ENCODE measurements at regions not wholly inside any gene's neighbourhood (a gene's known extent, or its start where the extent isn't known, plus 50 kb on each side); places are given as distances from the start of the nearest gene placed in this dataset.

DNA sequence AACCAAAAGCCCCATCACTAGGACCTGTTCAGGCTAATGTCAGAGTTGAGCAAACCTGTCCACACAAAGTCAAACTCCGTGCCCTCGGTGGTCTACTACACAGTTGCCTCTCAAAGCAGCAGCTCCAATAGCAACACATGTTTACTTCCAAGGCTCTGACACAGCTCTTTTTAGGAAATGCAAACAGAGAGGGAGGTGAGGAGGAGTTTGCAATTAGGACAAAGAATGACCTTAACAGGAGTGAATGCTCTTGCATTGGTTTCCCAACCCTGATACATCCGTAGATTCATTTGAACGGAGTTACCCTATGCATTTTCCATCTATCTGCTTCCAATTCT is 64.8 kb upstream of the GOLGA8B start:
- ChIA-PET POLR2A (no interaction called here), CTCF (interaction anchor here (0.6 kb wide), 1 partner anchor 215 kb away, joined by 3 read pairs; no protein-coding TSS in a partner anchor)
- no peak for DNase-seq (ENCODE audit: extremely low spot score)
- no peak for TF ChIP-seq ELF4 (IDR thresholded peaks at IDR 0.05)
- no peak for TF ChIP-seq FOXK2 (IDR thresholded peaks at IDR 0.05)

DNA sequence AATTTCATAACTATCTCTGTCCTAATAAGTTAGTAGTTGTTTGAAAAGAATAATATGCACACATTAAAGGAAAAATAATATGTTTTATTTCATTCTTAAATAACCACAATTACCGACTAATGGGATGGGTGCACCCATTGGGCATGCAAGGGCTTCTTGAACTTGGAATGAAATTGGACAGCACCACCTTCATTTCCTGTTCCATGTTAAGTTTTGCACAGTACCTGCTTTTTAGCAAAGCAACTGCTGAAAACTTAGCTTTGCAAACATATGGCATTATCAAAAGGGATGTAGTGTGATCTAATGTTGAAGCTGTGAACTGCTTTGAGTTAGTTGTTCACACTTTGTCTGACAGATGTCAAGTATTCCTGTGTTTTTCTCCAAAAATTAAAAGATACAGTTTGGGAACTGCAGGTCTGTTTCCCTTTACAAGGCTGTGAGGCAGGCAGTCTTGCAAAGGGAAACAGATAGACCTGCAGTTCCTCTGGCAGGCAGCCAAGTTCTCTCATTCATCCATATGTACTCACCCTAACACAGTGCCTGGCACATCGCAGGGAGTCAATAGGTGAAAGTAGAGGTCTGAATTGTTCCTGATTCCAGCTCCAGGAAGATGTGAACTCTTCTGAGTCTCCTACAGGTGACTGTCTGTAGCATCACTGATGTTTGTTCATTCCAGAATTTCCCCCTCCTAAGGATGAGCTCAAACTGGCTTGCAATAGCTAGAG is 64.3 kb upstream of the GOLGA8B start:
- DNase-seq (ENCODE audit: extremely low spot score) = no peak
- no peak for TF ChIP-seq NFRKB (IDR thresholded peaks at IDR 0.05)
- TF ChIP-seq, protein P1, sequence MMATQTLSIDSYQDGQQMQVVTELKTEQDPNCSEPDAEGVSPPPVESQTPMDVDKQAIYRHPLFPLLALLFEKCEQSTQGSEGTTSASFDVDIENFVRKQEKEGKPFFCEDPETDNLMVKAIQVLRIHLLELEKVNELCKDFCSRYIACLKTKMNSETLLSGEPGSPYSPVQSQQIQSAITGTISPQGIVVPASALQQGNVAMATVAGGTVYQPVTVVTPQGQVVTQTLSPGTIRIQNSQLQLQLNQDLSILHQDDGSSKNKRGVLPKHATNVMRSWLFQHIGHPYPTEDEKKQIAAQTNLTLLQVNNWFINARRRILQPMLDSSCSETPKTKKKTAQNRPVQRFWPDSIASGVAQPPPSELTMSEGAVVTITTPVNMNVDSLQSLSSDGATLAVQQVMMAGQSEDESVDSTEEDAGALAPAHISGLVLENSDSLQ (IDR thresholded peaks at IDR 0.05) = no peak
- TF ChIP-seq LEF1 (IDR thresholded peaks at IDR 0.05; ENCODE audit: borderline replicate concordance) = no peak
- no peak for TF ChIP-seq HDGF (IDR thresholded peaks at IDR 0.05; ENCODE audit: borderline replicate concordance)
- no peak for TF ChIP-seq ELF4 (IDR thresholded peaks at IDR 0.05)
- no peak for TF ChIP-seq ARNT (IDR thresholded peaks at IDR 0.05)
- TF ChIP-seq CTBP1 (IDR thresholded peaks at IDR 0.05; ENCODE audit: borderline replicate concordance) = no peak
- TF ChIP-seq FOXM1 (IDR thresholded peaks at IDR 0.05; ENCODE audit: borderline replicate concordance) = no peak
- no peak for TF ChIP-seq FOXK2 (IDR thresholded peaks at IDR 0.05)
- TF ChIP-seq ZNF384 (IDR thresholded peaks at IDR 0.05) = no peak
- TF ChIP-seq SP1 (IDR thresholded peaks at IDR 0.05) = no peak
- no peak for TF ChIP-seq SUZ12 (IDR thresholded peaks at IDR 0.05)
- CTCF ChIA-PET = interaction anchor here (0.6 kb wide), 1 partner anchor 216 kb away, joined by 3 read pairs; no protein-coding TSS in a partner anchor
- POLR2A ChIA-PET = no interaction called here

DNA sequence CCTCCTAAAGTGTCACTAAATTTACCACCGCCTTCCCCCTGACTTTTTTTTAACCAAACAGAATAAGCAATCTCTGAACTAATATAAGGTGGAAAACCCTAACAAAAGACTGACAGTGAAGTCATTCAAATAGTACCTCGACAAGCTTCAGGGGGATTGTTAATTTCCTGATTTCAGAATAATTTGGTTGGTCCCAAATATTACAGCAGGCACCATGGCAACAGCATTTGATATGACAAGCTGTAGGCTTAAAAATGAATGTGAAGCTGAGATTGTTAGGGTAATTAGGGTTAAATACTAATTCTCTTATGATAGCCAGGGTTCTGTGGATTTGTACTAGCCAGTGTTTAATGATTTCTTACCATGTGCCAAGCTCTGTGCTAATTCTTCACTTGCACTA is 63.5 kb upstream of the GOLGA8B start:
- ChIA-PET CTCF (no interaction called here), POLR2A (no interaction called here)
- no peak for DNase-seq (ENCODE audit: extremely low spot score)
- TF ChIP-seq, protein P1 (IDR thresholded peaks at IDR 0.05) = no peak
- TF ChIP-seq SP1 (IDR thresholded peaks at IDR 0.05) (no peak), FOXM1 (IDR thresholded peaks at IDR 0.05; ENCODE audit: borderline replicate concordance) (no peak), FOXA1 (IDR thresholded peaks at IDR 0.05) (no peak), ZNF384 (IDR thresholded peaks at IDR 0.05) (no peak), SUZ12 (IDR thresholded peaks at IDR 0.05) (no peak), LEF1 (IDR thresholded peaks at IDR 0.05; ENCODE audit: borderline replicate concordance) (no peak), HDGF (IDR thresholded peaks at IDR 0.05; ENCODE audit: borderline replicate concordance) (no peak)

DNA sequence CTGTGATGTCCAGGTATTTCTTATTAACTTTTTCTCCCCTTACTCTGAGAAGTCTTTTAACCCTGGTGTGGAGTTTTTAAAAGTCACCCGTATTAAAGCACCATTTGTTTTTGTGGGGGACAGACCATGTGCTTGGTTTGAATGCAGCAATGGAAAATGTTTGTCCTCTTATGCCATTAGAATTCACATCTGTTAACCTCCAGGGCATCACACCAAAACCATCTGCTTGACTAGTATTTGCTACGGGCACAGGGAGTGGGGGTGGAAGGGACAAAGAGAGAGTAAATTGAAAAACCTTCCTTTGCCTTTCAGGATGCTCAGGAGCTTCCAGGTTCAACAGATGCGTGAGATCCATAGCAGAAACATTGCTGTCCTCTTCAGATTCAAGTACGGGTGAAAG is 61.4 kb upstream of the GOLGA8B start:
- no peak for TF ChIP-seq FOXA1 (IDR thresholded peaks at IDR 0.05)
- TF ChIP-seq L3MBTL2 (conservative IDR thresholded peaks at IDR 0.05) = no peak
- no peak for TF ChIP-seq LEF1 (IDR thresholded peaks at IDR 0.05; ENCODE audit: borderline replicate concordance)
- TF ChIP-seq ZNF384 (IDR thresholded peaks at IDR 0.05) = no peak
- no peak for TF ChIP-seq SP1 (IDR thresholded peaks at IDR 0.05)
- no peak for TF ChIP-seq HDGF (IDR thresholded peaks at IDR 0.05; ENCODE audit: borderline replicate concordance)
- TF ChIP-seq BHLHE40 (IDR thresholded peaks at IDR 0.05; ENCODE audit: borderline replicate concordance) = no peak
- TF ChIP-seq NFRKB (IDR thresholded peaks at IDR 0.05) = no peak
- no peak for TF ChIP-seq ELF4 (IDR thresholded peaks at IDR 0.05)
- ChIA-PET CTCF (no interaction called here), POLR2A (no interaction called here)
- no peak for DNase-seq (ENCODE audit: extremely low spot score)

DNA sequence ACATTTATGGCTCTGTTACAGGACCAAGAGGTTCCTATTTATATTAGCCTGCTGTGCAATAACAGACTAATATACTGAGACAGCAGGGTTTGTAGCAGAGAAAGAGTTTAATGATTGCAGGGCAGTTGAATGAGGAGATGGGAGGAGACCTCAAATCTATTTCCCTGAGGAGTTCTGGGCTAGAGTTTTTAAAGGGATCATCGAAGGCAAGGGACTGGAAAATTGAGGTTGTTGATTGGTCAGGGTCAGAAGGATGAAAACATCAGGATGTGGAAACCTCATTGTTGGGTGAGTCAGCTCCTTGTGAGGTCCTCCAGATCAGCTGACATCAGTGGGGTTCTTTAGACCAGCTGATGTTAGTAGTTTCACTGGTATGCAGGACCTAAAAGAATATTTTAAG is 60.6 kb upstream of the GOLGA8B start:
- POLR2A ChIA-PET = no interaction called here
- CTCF ChIA-PET = no interaction called here

DNA sequence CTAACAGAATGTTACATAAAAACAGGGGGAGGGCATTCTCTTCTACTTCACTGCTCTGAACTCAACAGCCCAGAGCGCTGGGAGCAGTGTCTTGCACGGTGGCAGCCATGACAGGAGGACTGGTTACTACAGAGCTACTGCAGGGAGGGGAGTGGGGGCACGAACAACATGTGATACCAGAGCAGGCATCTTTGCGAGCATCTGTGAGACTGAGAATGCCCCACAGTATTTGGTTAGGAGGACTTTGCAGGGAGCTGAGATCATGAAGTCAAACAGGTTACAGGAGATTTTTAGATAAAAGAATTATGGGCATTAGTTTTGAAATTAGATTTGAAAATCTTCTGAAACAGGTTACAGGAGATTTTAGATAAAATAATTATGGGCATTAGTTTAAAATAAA is 58.8 kb upstream of the GOLGA8B start:
- DNase-seq (ENCODE audit: extremely low spot score) = peak; percentile 5
- CTCF ChIA-PET = no interaction called here
- POLR2A ChIA-PET = no interaction called here

More for the DNA sequence above, 60.6 kb upstream of the GOLGA8B start:
- TF ChIP-seq SUZ12 (IDR thresholded peaks at IDR 0.05) = no peak
- no peak for DNase-seq (ENCODE audit: extremely low spot score)

DNA sequence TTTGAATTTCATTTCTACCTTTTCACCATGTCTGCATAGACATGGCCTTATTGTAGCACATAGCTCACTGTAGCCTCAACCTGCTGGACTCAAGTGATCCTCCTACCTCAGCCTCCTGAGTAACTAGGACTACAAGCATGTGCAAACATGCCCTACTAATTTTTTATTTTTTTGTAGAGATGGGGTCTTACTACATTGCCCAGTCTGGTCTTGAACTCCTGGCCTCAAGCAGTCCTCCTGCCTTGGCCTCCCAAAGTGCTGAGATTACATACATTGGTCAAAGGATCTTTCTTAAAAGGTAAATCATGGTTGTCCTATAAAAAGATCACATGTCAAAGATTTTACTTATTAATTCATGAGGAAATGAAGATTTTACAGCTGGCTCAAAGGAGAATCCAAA is 57.2 kb upstream of the GOLGA8B start:
- CTCF ChIA-PET = no interaction called here
- no peak for DNase-seq (ENCODE audit: extremely low spot score)
- POLR2A ChIA-PET = no interaction called here
- TF ChIP-seq FOXA1 (IDR thresholded peaks at IDR 0.05) = no peak
- TF ChIP-seq TARDBP (IDR thresholded peaks at IDR 0.05) = no peak
- TF ChIP-seq SUZ12 (IDR thresholded peaks at IDR 0.05) = no peak
- no peak for TF ChIP-seq ELF4 (IDR thresholded peaks at IDR 0.05)
- no peak for TF ChIP-seq L3MBTL2 (conservative IDR thresholded peaks at IDR 0.05)
- no peak for TF ChIP-seq HDGF (IDR thresholded peaks at IDR 0.05; ENCODE audit: borderline replicate concordance)
- no peak for TF ChIP-seq SP1 (IDR thresholded peaks at IDR 0.05)
- no peak for TF ChIP-seq NFRKB (IDR thresholded peaks at IDR 0.05)
- no peak for TF ChIP-seq BHLHE40 (IDR thresholded peaks at IDR 0.05; ENCODE audit: borderline replicate concordance)
- TF ChIP-seq CTBP1 (IDR thresholded peaks at IDR 0.05; ENCODE audit: borderline replicate concordance) = no peak
- TF ChIP-seq, protein P1 (IDR thresholded peaks at IDR 0.05) = no peak
- TF ChIP-seq FOXM1 (IDR thresholded peaks at IDR 0.05; ENCODE audit: borderline replicate concordance) = no peak
- TF ChIP-seq ZNF384 (IDR thresholded peaks at IDR 0.05) = no peak
- TF ChIP-seq LEF1 (IDR thresholded peaks at IDR 0.05; ENCODE audit: borderline replicate concordance) = no peak

More for the DNA sequence above, 58.8 kb upstream of the GOLGA8B start:
- no peak for TF ChIP-seq FOXA1 (IDR thresholded peaks at IDR 0.05)
- no peak for TF ChIP-seq HDGF (IDR thresholded peaks at IDR 0.05; ENCODE audit: borderline replicate concordance)
- TF ChIP-seq CTBP1 (IDR thresholded peaks at IDR 0.05; ENCODE audit: borderline replicate concordance) = no peak
- no peak for TF ChIP-seq BHLHE40 (IDR thresholded peaks at IDR 0.05; ENCODE audit: borderline replicate concordance)

All from HEK293T (cell line).